ENCODE measurements at regions not wholly inside any gene's neighbourhood (a gene's known extent, or its start where the extent isn't known, plus 50 kb on each side); places are given as distances from the start of the nearest gene placed in this dataset.
"Not testable (repeated sequence)": the region's sequence is repeated elsewhere in the genome, so short reads cannot be mapped to it uniquely, and the experiment has no call there.

DNA sequence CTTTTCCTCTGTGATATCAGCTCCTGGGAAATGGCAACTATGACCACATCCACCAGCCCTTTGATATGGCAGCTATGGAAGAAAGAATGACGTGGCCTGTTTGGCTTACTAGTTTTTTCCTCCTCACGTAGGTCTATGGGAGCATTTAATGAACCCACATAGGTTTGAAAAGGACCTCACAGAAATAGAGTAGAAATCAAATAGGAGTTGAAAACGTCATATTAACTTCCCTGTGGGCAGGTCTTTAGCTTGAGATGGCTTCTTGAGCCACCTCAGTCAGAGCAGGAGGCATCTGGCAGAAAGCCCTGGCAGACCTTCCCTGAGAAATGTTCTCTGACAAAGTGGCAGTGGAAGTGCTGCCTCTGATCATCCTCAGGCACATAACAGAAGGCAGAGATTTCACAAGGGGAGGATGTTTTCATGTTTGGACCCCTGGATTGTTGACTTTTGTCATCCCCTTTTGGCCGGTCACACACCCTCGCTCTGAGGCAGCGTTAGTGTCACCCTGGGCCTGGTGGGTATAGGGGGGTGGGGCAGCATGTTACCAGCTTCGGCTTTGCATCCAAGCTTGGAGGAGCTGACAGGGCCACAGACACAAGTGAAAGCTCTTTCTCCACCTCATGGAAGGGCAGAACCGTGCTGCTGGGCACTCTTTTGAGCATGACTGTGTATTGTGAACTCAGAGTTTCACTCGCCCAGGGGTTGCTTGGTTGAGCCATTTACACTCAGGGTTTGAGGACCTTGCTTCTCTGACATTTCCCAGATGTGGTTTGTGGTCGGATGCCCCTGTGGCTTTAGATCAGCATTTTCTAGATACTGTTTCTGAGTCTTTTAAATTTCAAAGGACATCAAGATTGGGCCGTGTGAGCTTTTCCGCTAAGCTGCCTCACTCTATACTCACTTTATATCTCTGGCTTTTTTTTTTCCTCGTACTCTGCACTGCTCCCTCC lies 184.2 kb downstream of the STK31 start:
- Histone ChIP-seq H3K27me3 (no peaks in the 10 kb centered on the region), H3K4me3 (no peak overlapping the region), H3K4me1 (no peaks in the 10 kb centered on the region), H3K27ac (no peak overlapping the region), H3K9me3 (no peaks in the 10 kb centered on the region), H3K36me3 (no peaks in the 10 kb centered on the region)
- TF ChIP-seq POLR2A (IDR thresholded peaks at IDR 0.05), result no peak
- TF ChIP-seq, protein P1, sequence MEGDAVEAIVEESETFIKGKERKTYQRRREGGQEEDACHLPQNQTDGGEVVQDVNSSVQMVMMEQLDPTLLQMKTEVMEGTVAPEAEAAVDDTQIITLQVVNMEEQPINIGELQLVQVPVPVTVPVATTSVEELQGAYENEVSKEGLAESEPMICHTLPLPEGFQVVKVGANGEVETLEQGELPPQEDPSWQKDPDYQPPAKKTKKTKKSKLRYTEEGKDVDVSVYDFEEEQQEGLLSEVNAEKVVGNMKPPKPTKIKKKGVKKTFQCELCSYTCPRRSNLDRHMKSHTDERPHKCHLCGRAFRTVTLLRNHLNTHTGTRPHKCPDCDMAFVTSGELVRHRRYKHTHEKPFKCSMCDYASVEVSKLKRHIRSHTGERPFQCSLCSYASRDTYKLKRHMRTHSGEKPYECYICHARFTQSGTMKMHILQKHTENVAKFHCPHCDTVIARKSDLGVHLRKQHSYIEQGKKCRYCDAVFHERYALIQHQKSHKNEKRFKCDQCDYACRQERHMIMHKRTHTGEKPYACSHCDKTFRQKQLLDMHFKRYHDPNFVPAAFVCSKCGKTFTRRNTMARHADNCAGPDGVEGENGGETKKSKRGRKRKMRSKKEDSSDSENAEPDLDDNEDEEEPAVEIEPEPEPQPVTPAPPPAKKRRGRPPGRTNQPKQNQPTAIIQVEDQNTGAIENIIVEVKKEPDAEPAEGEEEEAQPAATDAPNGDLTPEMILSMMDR (IDR thresholded peaks at IDR 0.05), result no peak
- DNase-seq, result no peak

GRCh38 chr7:23894892-23895569 lies 185.0 kb downstream of the STK31 start:
- no peak for DNase-seq
- Histone ChIP-seq H3K36me3 (no peaks in the 10 kb centered on the region), H3K27me3 (no peaks in the 10 kb centered on the region), H3K9me3 (no peaks in the 10 kb centered on the region), H3K4me3 (no peak overlapping the region), H3K27ac (no peak overlapping the region), H3K4me1 (no peaks in the 10 kb centered on the region)
- no peak for TF ChIP-seq POLR2A (IDR thresholded peaks at IDR 0.05)
- TF ChIP-seq, protein P1 (IDR thresholded peaks at IDR 0.05), result no peak

GRCh38 chr7:23895666-23896096 lies 185.7 kb downstream of the STK31 start:
- no peak for TF ChIP-seq POLR2A (IDR thresholded peaks at IDR 0.05)
- TF ChIP-seq, protein P1 (IDR thresholded peaks at IDR 0.05), result no peak
- H3K27me3 ChIP-seq, result no peaks in the 10 kb centered on the region
- no peak for DNase-seq
- H3K4me1 ChIP-seq, result no peaks in the 10 kb centered on the region
- H3K27ac ChIP-seq, result no peak overlapping the region
- no peaks in the 10 kb centered on the region for H3K9me3 ChIP-seq
- H3K4me3 ChIP-seq, result no peak overlapping the region
- H3K36me3 ChIP-seq, result no peaks in the 10 kb centered on the region

GRCh38 chr7:23898619-23899018 lies 188.6 kb downstream of the STK31 start:
- no peaks in the 10 kb centered on the region for H3K36me3 ChIP-seq
- no peaks in the 10 kb centered on the region for H3K27me3 ChIP-seq
- TF ChIP-seq, protein P1 (IDR thresholded peaks at IDR 0.05), result no peak
- no peaks in the 10 kb centered on the region for H3K4me1 ChIP-seq
- H3K4me3 ChIP-seq, result no peak overlapping the region
- H3K27ac ChIP-seq, result no peak overlapping the region
- no peak for DNase-seq
- no peaks in the 10 kb centered on the region for H3K9me3 ChIP-seq

DNA sequence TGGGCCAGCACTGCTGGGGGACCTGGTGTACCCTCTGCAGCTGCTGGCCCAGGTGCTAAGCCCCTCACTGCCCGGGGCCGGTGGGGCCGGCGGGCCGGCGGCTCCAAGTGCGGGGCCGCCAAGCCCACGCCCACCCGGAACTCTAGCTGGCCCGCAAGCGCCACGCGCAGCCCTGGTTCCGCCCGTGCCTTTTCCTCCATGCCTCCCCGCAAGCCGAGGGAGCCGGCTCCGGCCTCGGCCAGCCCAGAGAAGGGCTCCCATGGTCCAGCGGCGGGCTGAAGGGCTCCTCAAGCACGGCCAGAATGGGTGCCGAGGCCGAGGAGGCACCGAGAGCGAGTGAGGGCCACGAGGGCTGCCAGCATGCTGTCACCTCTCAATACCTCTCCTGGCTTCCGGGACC lies 194.9 kb downstream of the STK31 start:
- H3K36me3 ChIP-seq, H3K9me3 ChIP-seq, H3K27ac ChIP-seq, DNase-seq, H3K27me3 ChIP-seq, H3K4me1 ChIP-seq, H3K4me3 ChIP-seq: not testable (repeated sequence)

GRCh38 chr7:23907012-23907411 lies 197.0 kb downstream of the STK31 start:
- DNase-seq, result no peak
- no peaks in the 10 kb centered on the region for H3K9me3 ChIP-seq
- H3K36me3 ChIP-seq, result no peaks in the 10 kb centered on the region
- H3K4me3 ChIP-seq, result no peak overlapping the region
- no peaks in the 10 kb centered on the region for H3K4me1 ChIP-seq
- TF ChIP-seq, protein P1 (IDR thresholded peaks at IDR 0.05), result no peak
- TF ChIP-seq POLR2A (IDR thresholded peaks at IDR 0.05), result no peak
- no peak overlapping the region for H3K27ac ChIP-seq
- H3K27me3 ChIP-seq, result no peaks in the 10 kb centered on the region
